HFF-Myc (cell line): ENCODE measurements at regions not wholly inside any gene's neighbourhood (a gene's known extent, or its start where the extent isn't known, plus 50 kb on each side); places are given as distances from the start of the nearest gene placed in this dataset.

ENCODE experiments used
- DNase-seq: peaks from one replicate; pipeline ENCODE4 v3.0.0-alpha.2; 2011; ENCODE audit warnings: low read depth; ENCODE audit errors: extremely low read depth
- H3K4me3 ChIP-seq: replicated peaks from 2 replicates; pipeline ENCODE4 v1.5.1; 2011; ENCODE audit warnings: low read depth, mild to moderate bottlenecking, control low read depth, low read length
- CTCF ChIP-seq: IDR thresholded peaks from 2 replicates; pipeline ENCODE4 v1.5.1; 2012; ENCODE audit warnings: mild to moderate bottlenecking, low read depth, low read length, control low read depth; ENCODE audit errors: missing control alignments

DNA sequence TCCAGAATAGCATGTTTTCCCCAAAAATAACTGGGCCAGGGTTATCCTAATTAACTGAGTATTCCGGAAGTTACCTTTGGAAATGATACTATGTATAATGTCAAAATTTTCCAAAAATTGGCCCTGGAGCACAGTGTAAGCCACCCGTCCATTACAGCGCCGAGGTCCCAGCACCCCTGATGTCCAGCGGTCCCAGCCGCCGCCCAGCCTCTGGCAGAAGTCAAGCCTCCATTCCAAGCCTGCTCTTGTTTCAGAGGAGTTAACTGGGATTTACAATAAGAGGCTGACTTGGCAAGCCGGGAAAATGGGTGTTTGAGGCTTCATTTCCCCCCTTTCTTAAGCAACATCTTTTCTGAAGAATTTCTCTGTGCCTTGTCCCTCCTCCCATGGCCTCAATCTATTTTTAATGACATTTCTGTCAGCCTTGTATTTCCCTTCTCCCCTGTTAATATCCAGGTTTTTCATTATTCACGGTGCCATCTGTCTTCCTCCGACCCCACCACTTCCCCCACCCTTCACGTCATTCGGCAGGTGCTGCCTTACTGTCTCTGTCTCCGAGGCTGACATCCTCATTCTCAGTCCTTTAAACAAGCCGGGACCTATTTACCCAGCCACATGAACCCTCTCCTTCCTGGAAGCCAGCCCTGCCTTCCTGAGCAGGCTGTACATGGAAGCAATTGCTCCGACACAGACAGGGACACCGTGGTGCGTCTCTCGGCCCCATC is 490.9 kb downstream of the NPHP4 start:
- DNase-seq = no peak
- no peak overlapping the region for H3K4me3 ChIP-seq
- no peak for TF ChIP-seq CTCF

DNA sequence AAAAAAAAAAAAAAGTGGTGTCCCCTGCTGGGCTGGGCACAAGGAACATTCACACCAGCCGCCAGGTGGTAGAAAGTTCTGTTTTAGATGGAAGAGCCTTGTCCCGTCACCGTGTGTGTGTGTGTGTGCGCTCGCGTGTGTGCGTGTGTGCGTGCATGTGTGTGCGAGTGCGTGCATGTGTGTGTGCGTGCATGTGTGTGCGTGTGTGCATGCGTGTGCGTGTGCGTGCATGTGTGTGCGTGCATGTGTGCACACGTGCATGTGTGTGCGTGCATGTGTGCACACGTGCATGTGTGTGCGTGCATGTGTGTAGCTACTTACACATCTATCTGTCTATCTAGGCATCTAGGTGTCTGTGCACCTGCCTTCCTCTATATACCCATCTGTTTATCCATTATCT is 491.7 kb downstream of the NPHP4 start:
- no peak for TF ChIP-seq CTCF
- no peak for DNase-seq

GRCh38 chr1:5497503-5497902 is 494.7 kb downstream of the NPHP4 start:
- DNase-seq = no peak
- TF ChIP-seq CTCF = no peak
- no peak overlapping the region for H3K4me3 ChIP-seq

More for the DNA sequence above, 491.7 kb downstream of the NPHP4 start:
- H3K4me3 ChIP-seq = no peak overlapping the region

- no peak overlapping the region for H3K4me3 ChIP-seq
- no peak for TF ChIP-seq CTCF
- DNase-seq = no peak
Observed at GRCh38 chr1:5495596-5496410, 496.4 kb downstream of the NPHP4 start.

GRCh38 chr1:5494518-5494917 is 497.7 kb downstream of the NPHP4 start:
- no peak overlapping the region for H3K4me3 ChIP-seq
- no peak for DNase-seq
- TF ChIP-seq CTCF = no peak

DNA sequence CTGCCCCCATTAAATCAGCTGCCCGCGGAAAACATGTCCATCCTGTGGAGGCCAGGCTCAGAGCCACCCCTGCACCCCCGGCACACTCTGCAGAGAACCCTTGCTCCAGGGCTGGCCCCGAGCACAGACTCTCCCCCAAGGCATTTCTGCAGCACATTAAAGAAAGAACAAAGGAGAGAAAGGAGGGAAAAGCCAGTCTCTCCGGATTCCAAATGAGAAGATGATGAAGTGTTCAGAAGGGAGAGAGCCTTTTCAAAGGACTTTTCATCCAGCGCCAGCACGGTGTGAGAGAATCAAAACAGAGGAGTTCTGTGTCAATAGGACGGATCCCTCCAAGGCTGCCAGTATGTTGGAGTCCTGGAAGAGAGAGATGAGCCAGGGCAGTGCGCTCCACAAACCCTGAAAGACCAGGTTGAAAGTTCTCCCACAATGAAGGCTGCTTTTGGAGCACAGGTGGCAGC is 498.3 kb downstream of the NPHP4 start:
- H3K4me3 ChIP-seq = no peak overlapping the region
- TF ChIP-seq CTCF = no peak
- DNase-seq = no peak
